ENCODE measurements at regions not wholly inside any gene's neighbourhood (a gene's known extent, or its start where the extent isn't known, plus 50 kb on each side); places are given as distances from the start of the nearest gene placed in this dataset.

GRCh38 chr14:43147485-43147884 lies 1359.6 kb downstream of the FSCB start:
- Mint-ChIP-seq H3K9me3 (ENCODE audit: low read depth) (no peaks in the 10 kb centered on the region), H3K4me1 (ENCODE audit: low read depth) (no peaks in the 10 kb centered on the region), H3K36me3 (ENCODE audit: low read depth) (no peaks in the 10 kb centered on the region), H3K27ac (ENCODE audit: unreplicated experiment) (no peak overlapping the region), H3K4me3 (ENCODE audit: unreplicated experiment) (no peak overlapping the region), H3K27me3 (ENCODE audit: low read depth) (no peaks in the 10 kb centered on the region)
- no peak for DNase-seq (ENCODE audit: low spot score)
- no peak for TF ChIP-seq CTCF (IDR thresholded peaks at IDR 0.05)

GRCh38 chr14:43145361-43145760 lies 1361.7 kb downstream of the FSCB start:
- no peaks in the 10 kb centered on the region for H3K27me3 Mint-ChIP-seq (ENCODE audit: low read depth)
- H3K4me1 Mint-ChIP-seq (ENCODE audit: low read depth) = no peaks in the 10 kb centered on the region
- no peaks in the 10 kb centered on the region for H3K9me3 Mint-ChIP-seq (ENCODE audit: low read depth)
- no peak for TF ChIP-seq CTCF (IDR thresholded peaks at IDR 0.05)
- no peak overlapping the region for H3K4me3 Mint-ChIP-seq (ENCODE audit: unreplicated experiment)
- DNase-seq (ENCODE audit: low spot score) = no peak
- no peaks in the 10 kb centered on the region for H3K36me3 Mint-ChIP-seq (ENCODE audit: low read depth)
- no peak overlapping the region for H3K27ac Mint-ChIP-seq (ENCODE audit: unreplicated experiment)

- no peaks in the 10 kb centered on the region for H3K9me3 Mint-ChIP-seq (ENCODE audit: low read depth)
- no peaks in the 10 kb centered on the region for H3K27me3 Mint-ChIP-seq (ENCODE audit: low read depth)
- DNase-seq (ENCODE audit: low spot score) = no peak
- no peaks in the 10 kb centered on the region for H3K36me3 Mint-ChIP-seq (ENCODE audit: low read depth)
- H3K4me3 Mint-ChIP-seq (ENCODE audit: unreplicated experiment) = no peak overlapping the region
- H3K4me1 Mint-ChIP-seq (ENCODE audit: low read depth) = no peaks in the 10 kb centered on the region
- no peak for TF ChIP-seq CTCF (IDR thresholded peaks at IDR 0.05)
- no peak overlapping the region for H3K27ac Mint-ChIP-seq (ENCODE audit: unreplicated experiment)
Measured at GRCh38 chr14:43143106-43143505, 1364.0 kb downstream of the FSCB start.

- no peaks in the 10 kb centered on the region for H3K4me1 Mint-ChIP-seq (ENCODE audit: low read depth)
Measured at GRCh38 chr14:43141636-43142191, 1365.4 kb downstream of the FSCB start.

GRCh38 chr14:43140453-43140852 lies 1366.6 kb downstream of the FSCB start:
- Mint-ChIP-seq H3K9me3 (ENCODE audit: low read depth) (peaks cover 10% of the 10 kb centered on the region), H3K4me1 (ENCODE audit: low read depth) (no peaks in the 10 kb centered on the region), H3K27me3 (ENCODE audit: low read depth) (no peaks in the 10 kb centered on the region), H3K36me3 (ENCODE audit: low read depth) (no peaks in the 10 kb centered on the region), H3K27ac (ENCODE audit: unreplicated experiment) (no peak overlapping the region), H3K4me3 (ENCODE audit: unreplicated experiment) (no peak overlapping the region)
- no peak for TF ChIP-seq CTCF (IDR thresholded peaks at IDR 0.05)
- no peak for DNase-seq (ENCODE audit: low spot score)

More at GRCh38 chr14:43141636-43142191, 1365.4 kb downstream of the FSCB start:
- H3K4me3 Mint-ChIP-seq (ENCODE audit: unreplicated experiment) = no peak overlapping the region
- H3K27ac Mint-ChIP-seq (ENCODE audit: unreplicated experiment) = no peak overlapping the region
- H3K9me3 Mint-ChIP-seq (ENCODE audit: low read depth) = peaks cover 4% of the 10 kb centered on the region
- H3K36me3 Mint-ChIP-seq (ENCODE audit: low read depth) = no peaks in the 10 kb centered on the region
- no peak for TF ChIP-seq CTCF (IDR thresholded peaks at IDR 0.05)
- no peak for DNase-seq (ENCODE audit: low spot score)
- no peaks in the 10 kb centered on the region for H3K27me3 Mint-ChIP-seq (ENCODE audit: low read depth)

All from chondrocyte (in vitro differentiated cells).